Hepatocyte (in vitro differentiated cells): ENCODE measurements at regions not wholly inside any gene's neighbourhood (a gene's known extent, or its start where the extent isn't known, plus 50 kb on each side); places are given as distances from the start of the nearest gene placed in this dataset.

Experiments
- EZH2 ChIP-seq: fragments of 200-600 bp; sonication (generic); IDR thresholded peaks from 2 replicates; pipeline ENCODE4 v1.6.1; 2016; ENCODE audit warnings: antibody characterized with exemption, mild to moderate bottlenecking, borderline replicate concordance
- EZH2phosphoT487 ChIP-seq: fragments of 200-600 bp; sonication (generic); IDR thresholded peaks from one replicate; pipeline ENCODE4 v1.6.1; 2018; ENCODE audit warnings: antibody characterized with exemption, mild to moderate bottlenecking, low read depth, moderate library complexity; ENCODE audit not compliant: unreplicated experiment, severe bottlenecking
- TF ChIP-seq, protein P1 (sequence below): fragments of 200-600 bp; sonication (generic); IDR thresholded peaks from 2 replicates; pipeline ENCODE4 v1.5.1; 2016; ENCODE audit warnings: antibody characterized with exemption, mild to moderate bottlenecking; ENCODE audit not compliant: poor library complexity

GRCh38 chr11:134668076-134668475, 256.0 kb upstream of the B3GAT1 start:
- no peak for TF ChIP-seq EZH2
- TF ChIP-seq, protein P1, sequence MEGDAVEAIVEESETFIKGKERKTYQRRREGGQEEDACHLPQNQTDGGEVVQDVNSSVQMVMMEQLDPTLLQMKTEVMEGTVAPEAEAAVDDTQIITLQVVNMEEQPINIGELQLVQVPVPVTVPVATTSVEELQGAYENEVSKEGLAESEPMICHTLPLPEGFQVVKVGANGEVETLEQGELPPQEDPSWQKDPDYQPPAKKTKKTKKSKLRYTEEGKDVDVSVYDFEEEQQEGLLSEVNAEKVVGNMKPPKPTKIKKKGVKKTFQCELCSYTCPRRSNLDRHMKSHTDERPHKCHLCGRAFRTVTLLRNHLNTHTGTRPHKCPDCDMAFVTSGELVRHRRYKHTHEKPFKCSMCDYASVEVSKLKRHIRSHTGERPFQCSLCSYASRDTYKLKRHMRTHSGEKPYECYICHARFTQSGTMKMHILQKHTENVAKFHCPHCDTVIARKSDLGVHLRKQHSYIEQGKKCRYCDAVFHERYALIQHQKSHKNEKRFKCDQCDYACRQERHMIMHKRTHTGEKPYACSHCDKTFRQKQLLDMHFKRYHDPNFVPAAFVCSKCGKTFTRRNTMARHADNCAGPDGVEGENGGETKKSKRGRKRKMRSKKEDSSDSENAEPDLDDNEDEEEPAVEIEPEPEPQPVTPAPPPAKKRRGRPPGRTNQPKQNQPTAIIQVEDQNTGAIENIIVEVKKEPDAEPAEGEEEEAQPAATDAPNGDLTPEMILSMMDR = no peak
- no peak for TF ChIP-seq EZH2phosphoT487
